ENCODE measurements at regions not wholly inside any gene's neighbourhood (a gene's known extent, or its start where the extent isn't known, plus 50 kb on each side); places are given as distances from the start of the nearest gene placed in this dataset.

- TF ChIP-seq, protein P1, sequence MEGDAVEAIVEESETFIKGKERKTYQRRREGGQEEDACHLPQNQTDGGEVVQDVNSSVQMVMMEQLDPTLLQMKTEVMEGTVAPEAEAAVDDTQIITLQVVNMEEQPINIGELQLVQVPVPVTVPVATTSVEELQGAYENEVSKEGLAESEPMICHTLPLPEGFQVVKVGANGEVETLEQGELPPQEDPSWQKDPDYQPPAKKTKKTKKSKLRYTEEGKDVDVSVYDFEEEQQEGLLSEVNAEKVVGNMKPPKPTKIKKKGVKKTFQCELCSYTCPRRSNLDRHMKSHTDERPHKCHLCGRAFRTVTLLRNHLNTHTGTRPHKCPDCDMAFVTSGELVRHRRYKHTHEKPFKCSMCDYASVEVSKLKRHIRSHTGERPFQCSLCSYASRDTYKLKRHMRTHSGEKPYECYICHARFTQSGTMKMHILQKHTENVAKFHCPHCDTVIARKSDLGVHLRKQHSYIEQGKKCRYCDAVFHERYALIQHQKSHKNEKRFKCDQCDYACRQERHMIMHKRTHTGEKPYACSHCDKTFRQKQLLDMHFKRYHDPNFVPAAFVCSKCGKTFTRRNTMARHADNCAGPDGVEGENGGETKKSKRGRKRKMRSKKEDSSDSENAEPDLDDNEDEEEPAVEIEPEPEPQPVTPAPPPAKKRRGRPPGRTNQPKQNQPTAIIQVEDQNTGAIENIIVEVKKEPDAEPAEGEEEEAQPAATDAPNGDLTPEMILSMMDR (IDR thresholded peaks at IDR 0.05), result no peak
- TF ChIP-seq POLR2A (IDR thresholded peaks at IDR 0.05), result no peak
These were observed 2077.0 kb upstream of the PCDH20 start for GRCh38 chr13:63492604-63493003.
